ENCODE measurements at regions not wholly inside any gene's neighbourhood (a gene's known extent, or its start where the extent isn't known, plus 50 kb on each side); places are given as distances from the start of the nearest gene placed in this dataset.

DNA sequence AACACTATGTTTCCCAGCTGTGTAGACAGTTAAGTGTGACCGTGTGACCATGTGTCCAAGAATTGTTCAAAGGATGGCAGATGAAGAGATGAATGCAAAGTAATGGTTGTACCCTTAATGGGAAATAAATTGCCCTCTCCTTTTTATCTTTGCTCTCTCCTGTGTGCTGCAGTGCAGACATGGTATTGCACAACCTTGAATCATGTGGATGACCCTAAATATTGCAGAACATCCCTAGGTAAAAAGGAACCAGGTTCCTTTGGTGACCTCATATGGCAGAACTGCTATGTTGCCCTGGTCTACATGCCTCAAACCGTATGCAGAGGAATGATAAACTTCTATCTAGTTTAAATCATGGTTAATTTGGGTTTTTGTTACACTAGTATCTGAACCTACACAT, 81.7 kb upstream of the CTNND2 start:
- Histone ChIP-seq H3K4me1 (no peaks in the 10 kb centered on the region), H3K36me3 (replicated peaks in 1 of 2; ENCODE audit: insufficient read depth in 1 of 2, low read depth in 2 of 2) (no peaks in the 10 kb centered on the region), H3K4me3 (no peak overlapping the region), H3K27ac (no peak overlapping the region), H3K27me3 (no peaks in the 10 kb centered on the region), H3K9me3 (no peaks in the 10 kb centered on the region)
- no peak for TF ChIP-seq POLR2A (IDR thresholded peaks at IDR 0.05)
- TF ChIP-seq, protein P1, sequence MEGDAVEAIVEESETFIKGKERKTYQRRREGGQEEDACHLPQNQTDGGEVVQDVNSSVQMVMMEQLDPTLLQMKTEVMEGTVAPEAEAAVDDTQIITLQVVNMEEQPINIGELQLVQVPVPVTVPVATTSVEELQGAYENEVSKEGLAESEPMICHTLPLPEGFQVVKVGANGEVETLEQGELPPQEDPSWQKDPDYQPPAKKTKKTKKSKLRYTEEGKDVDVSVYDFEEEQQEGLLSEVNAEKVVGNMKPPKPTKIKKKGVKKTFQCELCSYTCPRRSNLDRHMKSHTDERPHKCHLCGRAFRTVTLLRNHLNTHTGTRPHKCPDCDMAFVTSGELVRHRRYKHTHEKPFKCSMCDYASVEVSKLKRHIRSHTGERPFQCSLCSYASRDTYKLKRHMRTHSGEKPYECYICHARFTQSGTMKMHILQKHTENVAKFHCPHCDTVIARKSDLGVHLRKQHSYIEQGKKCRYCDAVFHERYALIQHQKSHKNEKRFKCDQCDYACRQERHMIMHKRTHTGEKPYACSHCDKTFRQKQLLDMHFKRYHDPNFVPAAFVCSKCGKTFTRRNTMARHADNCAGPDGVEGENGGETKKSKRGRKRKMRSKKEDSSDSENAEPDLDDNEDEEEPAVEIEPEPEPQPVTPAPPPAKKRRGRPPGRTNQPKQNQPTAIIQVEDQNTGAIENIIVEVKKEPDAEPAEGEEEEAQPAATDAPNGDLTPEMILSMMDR (IDR thresholded peaks at IDR 0.05) = no peak
- no peak for DNase-seq
- intact Hi-C loops (cut with DNase I) = no loop called here
- no peak for ATAC-seq
- 81 to 83% methylated on average over 2 of the region's 2 CpGs for WGBS, 2 donors

DNA sequence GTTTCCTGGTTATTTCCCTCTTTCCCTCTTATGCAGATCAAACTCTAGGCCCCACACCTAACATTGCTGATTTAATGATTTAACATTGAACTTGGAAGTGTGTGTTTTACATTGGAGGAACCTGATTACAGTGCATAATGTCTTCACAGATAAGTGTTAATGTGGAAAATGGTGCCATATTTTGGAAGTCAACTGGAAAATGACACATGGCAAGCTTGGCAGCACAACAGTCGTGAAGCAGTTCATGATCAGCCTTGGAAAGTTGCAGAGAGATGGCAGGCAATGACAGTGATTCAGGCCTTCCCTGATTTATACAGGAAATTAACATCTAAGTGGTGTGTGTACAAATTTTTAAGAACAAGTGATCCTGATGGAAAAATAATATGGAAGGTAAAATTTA, 80.0 kb upstream of the CTNND2 start:
- no peak overlapping the region for H3K4me3 ChIP-seq
- H3K36me3 ChIP-seq (replicated peaks in 1 of 2; ENCODE audit: insufficient read depth in 1 of 2, low read depth in 2 of 2) = no peaks in the 10 kb centered on the region
- H3K27me3 ChIP-seq = no peaks in the 10 kb centered on the region
- DNase-seq = no peak
- intact Hi-C loops (cut with DNase I) = no loop called here
- no peak for TF ChIP-seq POLR2A (IDR thresholded peaks at IDR 0.05)
- TF ChIP-seq, protein P1 (IDR thresholded peaks at IDR 0.05) = no peak
- 71 to 85% methylated on average over 1 of the region's 1 CpG for WGBS, 2 donors
- H3K4me1 ChIP-seq = no peaks in the 10 kb centered on the region
- no peak for ATAC-seq
- no peaks in the 10 kb centered on the region for H3K9me3 ChIP-seq
- H3K27ac ChIP-seq = no peak overlapping the region

DNA sequence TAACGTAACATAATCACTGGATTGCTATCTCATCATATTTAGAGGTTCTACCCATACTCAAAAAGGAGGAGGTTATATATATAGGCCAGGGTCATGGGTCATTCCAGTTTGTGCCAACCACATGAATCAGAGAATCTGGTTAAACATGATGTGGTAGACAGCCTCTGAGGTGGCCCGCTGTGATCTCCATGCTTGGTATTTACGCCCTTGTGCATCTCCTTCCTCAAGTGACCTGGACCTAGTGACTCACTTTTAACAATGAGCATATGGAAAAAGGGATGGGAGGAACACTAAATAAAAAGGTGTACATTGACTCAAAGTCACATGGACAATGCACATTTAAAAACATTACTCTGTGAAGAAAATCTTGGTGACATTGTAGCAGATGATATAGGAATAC, 77.7 kb upstream of the CTNND2 start:
- Histone ChIP-seq H3K4me3 (no peak overlapping the region), H3K27me3 (no peaks in the 10 kb centered on the region), H3K27ac (no peak overlapping the region), H3K4me1 (no peaks in the 10 kb centered on the region), H3K9me3 (no peaks in the 10 kb centered on the region), H3K36me3 (replicated peaks in 1 of 2; ENCODE audit: insufficient read depth in 1 of 2, low read depth in 2 of 2) (no peaks in the 10 kb centered on the region)
- no peak for ATAC-seq
- DNase-seq = no peak
- 90 to 94% methylated on average over 3 of the region's 3 CpGs for WGBS, 2 donors
- intact Hi-C loops (cut with DNase I) = no loop called here
- TF ChIP-seq, protein P1 (IDR thresholded peaks at IDR 0.05) = no peak
- TF ChIP-seq POLR2A (IDR thresholded peaks at IDR 0.05) = no peak

DNA sequence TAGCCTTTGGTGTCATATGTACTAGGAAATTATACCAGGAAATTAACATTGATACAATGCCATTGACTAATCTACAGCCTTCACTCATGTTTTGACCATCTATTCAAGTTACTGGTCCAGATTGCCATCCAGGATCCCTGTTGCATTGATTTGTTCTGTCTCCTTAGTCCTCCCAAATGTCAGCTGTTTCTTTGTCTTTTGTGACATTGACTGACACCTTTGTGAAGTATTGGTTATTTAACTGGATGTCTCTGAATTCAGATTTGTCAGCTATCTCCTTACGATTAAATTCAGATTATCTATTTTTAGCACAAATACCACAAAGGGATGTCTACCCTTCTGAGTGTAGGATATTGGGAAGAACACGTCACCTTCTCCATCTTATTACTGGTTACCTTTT, 73.7 kb upstream of the CTNND2 start:
- DNase-seq (no peak), ATAC-seq (no peak)
- H3K4me1 ChIP-seq = no peaks in the 10 kb centered on the region
- H3K36me3 ChIP-seq (replicated peaks in 1 of 2; ENCODE audit: insufficient read depth in 1 of 2, low read depth in 2 of 2) = no peaks in the 10 kb centered on the region
- intact Hi-C loops (cut with DNase I) = no loop called here
- no peaks in the 10 kb centered on the region for H3K27me3 ChIP-seq
- TF ChIP-seq, protein P1 (IDR thresholded peaks at IDR 0.05) = no peak
- no peak for TF ChIP-seq POLR2A (IDR thresholded peaks at IDR 0.05)
- H3K27ac ChIP-seq = no peak overlapping the region
- WGBS, 2 donors = 67 to 81% methylated on average over 2 of the region's 2 CpGs
- H3K4me3 ChIP-seq = no peak overlapping the region
- no peaks in the 10 kb centered on the region for H3K9me3 ChIP-seq

DNA sequence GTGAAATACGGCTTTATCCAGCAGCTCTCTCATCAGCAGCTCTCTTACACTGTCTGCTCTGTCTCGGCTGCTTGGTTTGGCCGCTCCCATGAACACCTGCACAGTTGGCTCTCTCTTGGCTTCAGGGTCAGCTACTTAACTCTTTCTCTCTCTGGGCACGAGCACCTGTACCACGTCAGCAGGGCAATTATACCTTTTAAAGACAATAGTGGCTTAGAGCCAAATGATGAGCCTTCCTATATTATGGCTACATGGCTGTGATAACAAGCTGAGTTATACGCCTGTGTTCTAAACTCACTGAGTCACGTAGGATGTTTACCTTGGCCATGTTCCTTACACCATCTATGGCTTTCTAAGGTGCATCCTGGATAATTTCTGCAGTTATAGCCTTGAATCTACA, 69.2 kb upstream of the CTNND2 start:
- no peaks in the 10 kb centered on the region for H3K9me3 ChIP-seq
- ATAC-seq (no peak), DNase-seq (no peak)
- no peak for TF ChIP-seq POLR2A (IDR thresholded peaks at IDR 0.05)
- TF ChIP-seq, protein P1 (IDR thresholded peaks at IDR 0.05) = no peak
- intact Hi-C loops (cut with DNase I) = no loop called here
- H3K27ac ChIP-seq = no peak overlapping the region
- H3K27me3 ChIP-seq = no peaks in the 10 kb centered on the region
- no peaks in the 10 kb centered on the region for H3K36me3 ChIP-seq (replicated peaks in 1 of 2; ENCODE audit: insufficient read depth in 1 of 2, low read depth in 2 of 2)
- WGBS, 2 donors = 67 to 78% methylated on average over 7 of the region's 7 CpGs
- no peak overlapping the region for H3K4me3 ChIP-seq
- no peaks in the 10 kb centered on the region for H3K4me1 ChIP-seq

All from body of pancreas (tissue), 4 donors.